ENCODE measurements at regions not wholly inside any gene's neighbourhood (a gene's known extent, or its start where the extent isn't known, plus 50 kb on each side); places are given as distances from the start of the nearest gene placed in this dataset.

DNA sequence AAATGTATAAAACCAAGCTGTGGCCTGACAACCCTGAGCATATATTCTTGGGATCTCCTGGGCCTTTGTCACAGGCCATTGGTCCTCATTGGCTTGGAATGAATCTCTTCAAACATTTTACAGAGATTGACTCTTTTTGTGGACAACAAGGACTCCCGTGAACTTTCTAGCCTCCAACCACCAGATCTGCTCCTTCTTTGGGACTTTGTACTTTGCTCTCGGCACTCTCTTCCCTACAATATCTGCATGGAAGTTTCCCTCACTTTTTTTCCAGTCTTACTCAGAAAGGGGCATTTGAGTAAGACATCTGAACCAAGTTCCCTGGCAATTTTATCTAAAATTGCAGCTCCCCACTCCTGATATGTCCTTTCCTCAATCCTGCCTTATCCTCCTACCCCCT lies 158.8 kb downstream of the PHLDA1 start:
- no peak for DNase-seq (ENCODE audit: extremely low spot score)
- TF ChIP-seq SUZ12 (IDR thresholded peaks at IDR 0.05): no peak
- no peak for TF ChIP-seq ARNT (IDR thresholded peaks at IDR 0.05)
- no peak for TF ChIP-seq FOXM1 (IDR thresholded peaks at IDR 0.05; ENCODE audit: borderline replicate concordance)
- TF ChIP-seq BHLHE40 (IDR thresholded peaks at IDR 0.05; ENCODE audit: borderline replicate concordance): no peak
- no peak for TF ChIP-seq HDGF (IDR thresholded peaks at IDR 0.05; ENCODE audit: borderline replicate concordance)
- TF ChIP-seq ZNF384 (IDR thresholded peaks at IDR 0.05): no peak
- no peak for TF ChIP-seq FOXA1 (IDR thresholded peaks at IDR 0.05)
- TF ChIP-seq L3MBTL2 (conservative IDR thresholded peaks at IDR 0.05): no peak
- ChIA-PET POLR2A (no interaction called here), CTCF (no interaction called here)

DNA sequence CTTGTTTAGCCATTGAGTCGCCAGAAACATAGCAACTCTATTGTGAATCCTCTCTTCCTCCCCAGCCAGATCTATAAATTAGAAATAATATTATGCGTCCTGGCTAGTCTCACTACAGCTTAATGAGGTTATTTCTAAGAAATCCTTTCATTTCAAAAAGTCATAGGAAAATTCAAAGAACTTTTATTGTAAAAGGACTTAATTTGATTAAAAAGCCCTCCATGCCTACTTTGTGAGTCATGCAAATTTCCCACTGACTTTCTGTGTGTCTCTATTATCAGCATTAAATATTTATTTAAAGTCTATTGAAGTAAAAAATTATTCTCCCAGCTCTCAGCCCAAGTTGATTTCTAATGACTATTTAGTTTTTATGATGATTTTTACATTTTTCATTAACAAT lies 160.7 kb downstream of the PHLDA1 start:
- ChIA-PET CTCF (no interaction called here), POLR2A (no interaction called here)
- TF ChIP-seq SP1 (IDR thresholded peaks at IDR 0.05) (no peak), LEF1 (IDR thresholded peaks at IDR 0.05; ENCODE audit: borderline replicate concordance) (no peak), HDGF (IDR thresholded peaks at IDR 0.05; ENCODE audit: borderline replicate concordance) (no peak), ELF4 (IDR thresholded peaks at IDR 0.05) (no peak), ARNT (IDR thresholded peaks at IDR 0.05) (no peak), ZNF384 (IDR thresholded peaks at IDR 0.05) (no peak), NFRKB (IDR thresholded peaks at IDR 0.05) (no peak), SUZ12 (IDR thresholded peaks at IDR 0.05) (no peak), TARDBP (IDR thresholded peaks at IDR 0.05) (no peak)
- TF ChIP-seq, protein P1, sequence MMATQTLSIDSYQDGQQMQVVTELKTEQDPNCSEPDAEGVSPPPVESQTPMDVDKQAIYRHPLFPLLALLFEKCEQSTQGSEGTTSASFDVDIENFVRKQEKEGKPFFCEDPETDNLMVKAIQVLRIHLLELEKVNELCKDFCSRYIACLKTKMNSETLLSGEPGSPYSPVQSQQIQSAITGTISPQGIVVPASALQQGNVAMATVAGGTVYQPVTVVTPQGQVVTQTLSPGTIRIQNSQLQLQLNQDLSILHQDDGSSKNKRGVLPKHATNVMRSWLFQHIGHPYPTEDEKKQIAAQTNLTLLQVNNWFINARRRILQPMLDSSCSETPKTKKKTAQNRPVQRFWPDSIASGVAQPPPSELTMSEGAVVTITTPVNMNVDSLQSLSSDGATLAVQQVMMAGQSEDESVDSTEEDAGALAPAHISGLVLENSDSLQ (IDR thresholded peaks at IDR 0.05): no peak
- DNase-seq (ENCODE audit: extremely low spot score): no peak

DNA sequence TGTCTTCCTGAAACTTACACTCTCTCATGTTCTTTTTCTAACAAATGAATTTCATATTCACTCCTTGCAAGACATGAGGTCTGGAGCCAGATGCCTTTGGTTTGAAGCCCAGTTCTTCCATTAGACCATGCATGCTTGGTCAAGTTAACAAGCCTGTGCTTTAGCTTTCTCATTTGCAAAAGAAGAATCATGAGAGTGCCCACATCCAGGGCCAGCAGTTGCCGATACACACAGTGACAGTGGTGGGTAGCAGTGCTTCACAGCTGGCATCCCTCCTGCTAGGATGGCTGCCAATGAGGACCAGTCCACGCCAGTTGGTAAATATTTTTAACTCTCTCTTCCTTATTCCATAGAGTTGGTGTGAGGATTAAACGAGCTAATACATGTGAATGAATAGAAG lies 163.1 kb downstream of the PHLDA1 start:
- DNase-seq (ENCODE audit: extremely low spot score): no peak
- CTCF ChIA-PET: interaction anchor here (0.7 kb wide), 1 partner anchor 155 kb away, joined by 3 read pairs; no protein-coding TSS in a partner anchor
- POLR2A ChIA-PET: interaction anchor here (0.5 kb wide), 1 partner anchor 75 kb away, joined by 4 read pairs; no protein-coding TSS in a partner anchor
- no peak for TF ChIP-seq NFRKB (IDR thresholded peaks at IDR 0.05)
- TF ChIP-seq FOXK2 (IDR thresholded peaks at IDR 0.05): no peak
- TF ChIP-seq TARDBP (IDR thresholded peaks at IDR 0.05): no peak
- TF ChIP-seq CTBP1 (IDR thresholded peaks at IDR 0.05; ENCODE audit: borderline replicate concordance): no peak
- TF ChIP-seq SP1 (IDR thresholded peaks at IDR 0.05): no peak
- no peak for TF ChIP-seq ARNT (IDR thresholded peaks at IDR 0.05)
- TF ChIP-seq ZNF384 (IDR thresholded peaks at IDR 0.05): no peak
- TF ChIP-seq LEF1 (IDR thresholded peaks at IDR 0.05; ENCODE audit: borderline replicate concordance): no peak
- no peak for TF ChIP-seq ELF4 (IDR thresholded peaks at IDR 0.05)
- TF ChIP-seq, protein P1 (IDR thresholded peaks at IDR 0.05): no peak
- TF ChIP-seq FOXA1 (IDR thresholded peaks at IDR 0.05): no peak

DNA sequence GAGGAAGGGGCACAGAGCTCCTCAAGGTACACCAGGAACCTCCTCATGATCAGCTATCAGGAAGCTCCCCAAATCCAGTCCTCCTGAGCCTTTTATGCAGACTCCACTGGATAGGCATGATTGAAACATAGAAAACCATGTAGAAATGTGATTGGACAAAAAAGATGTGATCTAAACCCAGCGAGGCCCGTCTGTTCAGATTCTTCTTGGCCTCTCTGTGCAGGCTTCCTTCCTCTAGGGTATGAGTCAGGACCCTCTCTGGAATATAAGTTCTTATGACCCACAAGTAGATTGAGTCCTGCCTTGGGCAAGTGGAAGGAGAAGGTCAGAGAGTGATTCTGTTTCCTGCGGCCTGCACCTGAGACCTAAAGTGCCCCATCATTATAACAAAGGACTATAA lies 166.3 kb downstream of the PHLDA1 start:
- TF ChIP-seq ELF4 (IDR thresholded peaks at IDR 0.05): no peak
- TF ChIP-seq FOXM1 (IDR thresholded peaks at IDR 0.05; ENCODE audit: borderline replicate concordance): no peak
- CTCF ChIA-PET: no interaction called here
- DNase-seq (ENCODE audit: extremely low spot score): no peak
- POLR2A ChIA-PET: no interaction called here

DNA sequence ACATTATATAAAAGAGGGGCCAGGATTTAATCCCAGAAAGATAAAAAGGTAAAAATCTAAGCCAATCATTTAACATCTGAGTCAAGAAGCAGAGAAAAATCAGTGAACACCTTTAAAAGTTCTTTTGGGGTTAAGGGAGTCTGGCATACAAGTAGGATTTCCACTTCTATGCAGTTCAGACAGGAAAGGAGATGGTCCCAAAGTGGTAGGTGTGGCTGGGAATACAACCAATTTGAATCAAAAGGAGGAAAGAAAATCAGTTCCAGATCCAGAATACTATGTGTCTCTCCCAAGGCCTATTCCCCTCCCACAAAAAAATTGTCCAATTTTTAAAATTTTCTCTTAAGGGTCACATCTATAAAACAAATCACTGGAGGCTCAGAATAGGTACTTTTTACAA lies 167.4 kb downstream of the PHLDA1 start:
- ChIA-PET POLR2A (no interaction called here), CTCF (no interaction called here)
- TF ChIP-seq LEF1 (IDR thresholded peaks at IDR 0.05; ENCODE audit: borderline replicate concordance) (no peak), SP1 (IDR thresholded peaks at IDR 0.05) (no peak), L3MBTL2 (conservative IDR thresholded peaks at IDR 0.05) (no peak), NFRKB (IDR thresholded peaks at IDR 0.05) (no peak), HDGF (IDR thresholded peaks at IDR 0.05; ENCODE audit: borderline replicate concordance) (no peak), ZNF384 (IDR thresholded peaks at IDR 0.05) (no peak), FOXM1 (IDR thresholded peaks at IDR 0.05; ENCODE audit: borderline replicate concordance) (no peak), FOXK2 (IDR thresholded peaks at IDR 0.05) (no peak), BHLHE40 (IDR thresholded peaks at IDR 0.05; ENCODE audit: borderline replicate concordance) (no peak), CTBP1 (IDR thresholded peaks at IDR 0.05; ENCODE audit: borderline replicate concordance) (no peak)
- TF ChIP-seq, protein P1 (IDR thresholded peaks at IDR 0.05): no peak
- DNase-seq (ENCODE audit: extremely low spot score): no peak

DNA sequence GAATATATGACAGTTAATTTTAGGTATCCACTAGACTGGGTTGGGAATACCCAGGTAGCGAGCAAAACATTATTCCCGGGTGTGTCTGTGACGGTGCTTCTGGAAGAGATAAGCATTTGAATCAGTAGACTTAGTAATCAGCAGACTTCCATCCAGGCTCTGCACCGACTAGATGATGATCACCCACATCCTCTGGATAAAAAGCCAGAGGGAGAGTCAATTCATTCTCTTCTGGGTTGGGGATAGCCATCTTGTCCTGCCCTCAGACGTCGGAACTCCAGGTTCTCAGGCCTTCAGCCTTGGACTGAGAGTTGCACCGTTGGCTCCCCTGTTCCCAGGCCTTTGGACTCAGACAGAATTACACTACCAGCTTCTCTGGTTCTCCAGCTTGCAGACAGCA lies 168.0 kb downstream of the PHLDA1 start:
- ChIA-PET POLR2A (no interaction called here), CTCF (no interaction called here)
- DNase-seq (ENCODE audit: extremely low spot score): no peak
- TF ChIP-seq LEF1 (IDR thresholded peaks at IDR 0.05; ENCODE audit: borderline replicate concordance): no peak
- TF ChIP-seq NFRKB (IDR thresholded peaks at IDR 0.05): no peak
- TF ChIP-seq ARNT (IDR thresholded peaks at IDR 0.05): no peak
- no peak for TF ChIP-seq FOXA1 (IDR thresholded peaks at IDR 0.05)
- no peak for TF ChIP-seq FOXK2 (IDR thresholded peaks at IDR 0.05)

DNA sequence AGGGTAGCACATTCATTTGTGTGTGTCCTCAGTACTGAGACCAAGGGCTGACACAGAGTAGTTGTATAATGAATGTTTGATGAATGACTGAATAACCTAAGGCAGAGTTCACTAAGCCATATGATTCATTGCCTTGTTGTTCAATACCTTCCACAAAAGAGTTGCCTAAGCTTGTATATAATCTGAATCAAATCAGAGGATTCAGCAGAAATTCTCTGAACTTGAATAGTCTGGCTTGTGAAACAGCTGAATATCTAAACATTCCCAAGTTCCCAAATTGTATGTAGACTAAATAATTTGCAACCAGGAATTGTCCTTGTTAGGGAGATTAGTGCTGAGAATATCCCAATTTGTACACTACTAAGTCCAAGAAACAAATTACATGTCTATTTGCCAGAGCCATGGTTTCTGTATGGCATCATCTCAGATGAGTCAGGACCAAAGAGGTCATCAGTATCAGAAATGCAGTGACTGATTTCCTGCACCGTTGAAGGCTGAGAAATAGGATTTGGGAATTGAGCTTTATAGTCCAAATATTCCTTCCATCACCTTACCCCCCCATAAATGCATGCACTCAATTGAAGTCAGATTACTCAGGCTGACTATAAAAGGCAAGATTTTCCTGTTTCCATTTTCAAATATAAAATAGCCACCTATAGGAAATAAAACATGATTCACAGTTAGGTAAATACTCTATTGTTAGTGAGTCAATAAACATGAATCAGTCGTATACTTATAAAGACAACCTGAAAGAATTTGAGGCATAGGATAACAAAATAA lies 168.7 kb downstream of the PHLDA1 start:
- TF ChIP-seq CTBP1 (IDR thresholded peaks at IDR 0.05; ENCODE audit: borderline replicate concordance) (no peak), ELF4 (IDR thresholded peaks at IDR 0.05) (no peak), ARNT (IDR thresholded peaks at IDR 0.05) (no peak), FOXM1 (IDR thresholded peaks at IDR 0.05; ENCODE audit: borderline replicate concordance) (no peak), HDGF (IDR thresholded peaks at IDR 0.05; ENCODE audit: borderline replicate concordance) (no peak), FOXK2 (IDR thresholded peaks at IDR 0.05) (no peak), TARDBP (IDR thresholded peaks at IDR 0.05) (no peak), FOXA1 (IDR thresholded peaks at IDR 0.05) (no peak), SP1 (IDR thresholded peaks at IDR 0.05) (no peak)
- CTCF ChIA-PET: no interaction called here
- DNase-seq (ENCODE audit: extremely low spot score): no peak
- POLR2A ChIA-PET: no interaction called here
